ENCODE measurements at regions not wholly inside any gene's neighbourhood (a gene's known extent, or its start where the extent isn't known, plus 50 kb on each side); places are given as distances from the start of the nearest gene placed in this dataset.

DNA sequence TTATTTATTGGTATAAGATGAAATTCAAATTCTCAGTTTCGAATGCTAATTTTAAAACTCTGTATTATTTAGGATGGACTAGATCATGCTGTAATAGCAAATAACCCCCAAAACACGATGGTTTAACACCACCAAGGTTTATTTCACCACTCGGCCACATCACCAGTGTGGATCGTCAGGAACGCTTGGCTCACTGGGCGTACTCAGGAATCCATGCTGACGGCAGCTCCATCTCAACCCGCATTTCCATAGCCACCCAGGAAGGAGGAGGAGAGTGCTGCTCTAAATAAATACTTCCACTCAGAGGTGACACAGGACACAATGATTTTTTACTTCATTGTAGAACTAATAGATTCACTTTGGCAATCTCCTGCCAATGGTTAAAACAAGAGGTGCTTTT, 347.4 kb downstream of the SH3GL2 start:
- Mint-ChIP-seq H3K9me3 (ENCODE audit: unreplicated experiment) (no peaks in the 10 kb centered on the region), H3K4me1 (ENCODE audit: unreplicated experiment) (no peaks in the 10 kb centered on the region)

GRCh38 chr9:17927616-17928015, 348.8 kb downstream of the SH3GL2 start:
- DNase-seq (ENCODE audit: low spot score): no peak
- Mint-ChIP-seq H3K4me3 (ENCODE audit: unreplicated experiment) (no peak overlapping the region), H3K4me1 (ENCODE audit: unreplicated experiment) (no peaks in the 10 kb centered on the region), H3K36me3 (ENCODE audit: low read depth, unreplicated experiment) (no peaks in the 10 kb centered on the region), H3K27ac (ENCODE audit: unreplicated experiment) (no peak overlapping the region), H3K27me3 (ENCODE audit: unreplicated experiment) (no peaks in the 10 kb centered on the region), H3K9me3 (ENCODE audit: unreplicated experiment) (no peaks in the 10 kb centered on the region)
- no peak for TF ChIP-seq CTCF (IDR thresholded peaks at IDR 0.05; ENCODE audit: unreplicated experiment)

More for the DNA sequence above, 347.4 kb downstream of the SH3GL2 start:
- no peak for TF ChIP-seq CTCF (IDR thresholded peaks at IDR 0.05; ENCODE audit: unreplicated experiment)
- H3K36me3 Mint-ChIP-seq (ENCODE audit: low read depth, unreplicated experiment): no peaks in the 10 kb centered on the region
- no peaks in the 10 kb centered on the region for H3K27me3 Mint-ChIP-seq (ENCODE audit: unreplicated experiment)
- DNase-seq (ENCODE audit: low spot score): no peak
- H3K27ac Mint-ChIP-seq (ENCODE audit: unreplicated experiment): no peak overlapping the region
- no peak overlapping the region for H3K4me3 Mint-ChIP-seq (ENCODE audit: unreplicated experiment)

GRCh38 chr9:17928228-17928627, 349.4 kb downstream of the SH3GL2 start:
- Mint-ChIP-seq H3K27ac (ENCODE audit: unreplicated experiment) (no peak overlapping the region), H3K4me1 (ENCODE audit: unreplicated experiment) (no peaks in the 10 kb centered on the region), H3K27me3 (ENCODE audit: unreplicated experiment) (no peaks in the 10 kb centered on the region), H3K4me3 (ENCODE audit: unreplicated experiment) (no peak overlapping the region), H3K36me3 (ENCODE audit: low read depth, unreplicated experiment) (no peaks in the 10 kb centered on the region), H3K9me3 (ENCODE audit: unreplicated experiment) (no peaks in the 10 kb centered on the region)
- no peak for DNase-seq (ENCODE audit: low spot score)
- no peak for TF ChIP-seq CTCF (IDR thresholded peaks at IDR 0.05; ENCODE audit: unreplicated experiment)

DNA sequence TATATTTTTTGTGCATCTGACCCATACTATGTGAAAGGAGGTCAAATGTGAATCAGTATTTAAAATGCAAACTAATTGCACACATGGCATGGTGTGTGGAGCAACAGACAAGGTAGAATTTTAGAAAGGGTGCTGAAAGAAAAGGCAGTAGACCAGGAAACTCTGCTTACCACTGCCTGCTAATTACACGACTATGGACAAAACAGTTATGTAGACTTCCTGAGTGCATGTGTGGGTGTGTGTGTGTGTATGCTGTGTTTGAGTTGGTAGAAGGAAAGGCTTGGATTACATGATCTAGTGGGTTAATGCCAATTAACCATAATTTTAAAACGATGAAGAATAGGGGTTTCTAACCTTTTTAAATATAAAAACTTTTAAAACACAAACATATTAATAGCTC, 349.9 kb downstream of the SH3GL2 start:
- Mint-ChIP-seq H3K4me3 (ENCODE audit: unreplicated experiment) (no peak overlapping the region), H3K9me3 (ENCODE audit: unreplicated experiment) (no peaks in the 10 kb centered on the region), H3K36me3 (ENCODE audit: low read depth, unreplicated experiment) (no peaks in the 10 kb centered on the region), H3K27ac (ENCODE audit: unreplicated experiment) (no peak overlapping the region), H3K27me3 (ENCODE audit: unreplicated experiment) (no peaks in the 10 kb centered on the region), H3K4me1 (ENCODE audit: unreplicated experiment) (no peaks in the 10 kb centered on the region)
- no peak for TF ChIP-seq CTCF (IDR thresholded peaks at IDR 0.05; ENCODE audit: unreplicated experiment)
- DNase-seq (ENCODE audit: low spot score): no peak

- H3K36me3 Mint-ChIP-seq (ENCODE audit: low read depth, unreplicated experiment): no peaks in the 10 kb centered on the region
- H3K4me1 Mint-ChIP-seq (ENCODE audit: unreplicated experiment): no peaks in the 10 kb centered on the region
- DNase-seq (ENCODE audit: low spot score): no peak
- H3K9me3 Mint-ChIP-seq (ENCODE audit: unreplicated experiment): no peaks in the 10 kb centered on the region
- H3K27me3 Mint-ChIP-seq (ENCODE audit: unreplicated experiment): no peaks in the 10 kb centered on the region
- H3K4me3 Mint-ChIP-seq (ENCODE audit: unreplicated experiment): no peak overlapping the region
- no peak for TF ChIP-seq CTCF (IDR thresholded peaks at IDR 0.05; ENCODE audit: unreplicated experiment)
- no peak overlapping the region for H3K27ac Mint-ChIP-seq (ENCODE audit: unreplicated experiment)
Observed at GRCh38 chr9:17929506-17929905, 350.6 kb downstream of the SH3GL2 start.

Data from endothelial cell (in vitro differentiated cells).